Endothelial cell of umbilical vein (primary cell): ENCODE measurements at regions not wholly inside any gene's neighbourhood (a gene's known extent, or its start where the extent isn't known, plus 50 kb on each side); places are given as distances from the start of the nearest gene placed in this dataset.

Experiments used
- BruUV-seq: library from RNA; stranded (reverse); fragments of 400-500 nt; replicated peaks from 2 replicates; lab custom pipeline; 2021; lab: Mats Ljungman, UMichigan
- CTCF ChIA-PET: fragments of 300-600, 350-600 bp; sonication (Branson Sonifier 250); formaldehyde crosslinking; loops from one replicate; lab custom pipeline; 2021; ENCODE audit warnings: antibody characterized with exemption, inconsistent platforms; lab: Charles Lee
- POLR2A ChIA-PET: fragments of 300-600, 350-600 bp; sonication (Branson Sonifier 250); formaldehyde crosslinking; loops from one replicate; lab custom pipeline; 2021; ENCODE audit warnings: antibody characterized with exemption, inconsistent platforms; lab: Charles Lee
- DNase-seq: peaks from one replicate; pipeline ENCODE4 v3.0.0-alpha.2; 2011; ENCODE audit warnings: low read depth, low spot score
- FAIRE-seq: peaks from 2 replicates; lab custom pipeline; 2011; peaks lifted over from hg19 to GRCh38; lab: Jason Lieb, UNC
- H2AFZ ChIP-seq: 2 replicates; pipeline ENCODE4 v1.6.0; 2012; ENCODE audit warnings: low read depth, low read length, control low read depth, inconsistent platforms
- H3K27ac ChIP-seq: 2 replicates; pipeline ENCODE4 v1.5.1; 2011; ENCODE audit warnings: low read depth, mild to moderate bottlenecking, control low read depth, low read length, moderate library complexity; ENCODE audit not compliant: insufficient read depth
- H3K27me3 ChIP-seq, 2 experiments: 2 replicates each; pipeline versions ENCODE4 v1.6.0 to v1.6.1; 2011; ENCODE audit warnings: low read length in 2 of 2, mixed read lengths in 1 of 2; ENCODE audit not compliant: control insufficient read depth in 2 of 2, insufficient read depth in 2 of 2
- H3K36me3 ChIP-seq, 2 experiments: 2 replicates in 1 of 2; 3 replicates in 1 of 2; pipeline ENCODE4 v1.5.1; 2011; ENCODE audit warnings: low read length in 2 of 2, mild to moderate bottlenecking in 1 of 2, moderate library complexity in 1 of 2; ENCODE audit not compliant: control insufficient read depth in 2 of 2, insufficient read depth in 2 of 2; ENCODE audit errors: extremely low read depth in 1 of 2
- H3K4me1 ChIP-seq: 3 replicates; pipeline ENCODE4 v1.5.1; 2011; ENCODE audit warnings: mild to moderate bottlenecking, low read length; ENCODE audit not compliant: control insufficient read depth, insufficient read depth; ENCODE audit errors: extremely low read depth
- H3K4me2 ChIP-seq: 2 replicates; pipeline ENCODE4 v1.6.1; 2011; ENCODE audit warnings: low read length, control low read depth, mixed read lengths; ENCODE audit not compliant: insufficient read depth
- H3K4me3 ChIP-seq, 3 experiments: fragments of 200-600 bp in 1 of 3; sonication (generic), shearing (Covaris generic) in 1 of 3; replicated peaks in 1 of 3; 2 replicates each; pipeline ENCODE4 v1.5.1; 2011 to 2016; ENCODE audit warnings: control low read depth in 3 of 3, low read length in 3 of 3, mild to moderate bottlenecking in 2 of 3, inconsistent platforms in 1 of 3, low read depth in 1 of 3, moderate library complexity in 1 of 3; ENCODE audit not compliant: insufficient read depth in 1 of 3
- H3K79me2 ChIP-seq: 2 replicates; pipeline ENCODE4 v1.6.0; 2012; ENCODE audit warnings: low read length, inconsistent platforms; ENCODE audit not compliant: control insufficient read depth, insufficient read depth
- H3K9ac ChIP-seq: replicated peaks from 2 replicates; pipeline ENCODE3; 2011; ENCODE audit warnings: low read length, control low read depth; ENCODE audit not compliant: insufficient read depth; ENCODE audit errors: extremely low read depth
- H3K9me1 ChIP-seq: replicated peaks from 3 replicates; pipeline ENCODE4 v1.6.0; 2011; ENCODE audit warnings: mild to moderate bottlenecking, low read length; ENCODE audit not compliant: control insufficient read depth, insufficient read depth; ENCODE audit errors: extremely low read depth
- H3K9me3 ChIP-seq: replicated peaks from 2 replicates; pipeline ENCODE4 v1.5.1; 2012; ENCODE audit warnings: low read length, inconsistent platforms; ENCODE audit not compliant: control insufficient read depth, insufficient read depth
- H4K20me1 ChIP-seq: replicated peaks from 2 replicates; pipeline ENCODE3; 2011; ENCODE audit warnings: mild to moderate bottlenecking, low read length; ENCODE audit not compliant: control insufficient read depth, insufficient read depth; ENCODE audit errors: extremely low read depth
- GATA2 ChIP-seq: IDR thresholded peaks from 2 replicates; pipeline ENCODE4 v1.7.0; 2011; ENCODE audit warnings: low read depth, mild to moderate bottlenecking, moderate library complexity, mixed read lengths, low read length; ENCODE audit not compliant: insufficient read length, insufficient read depth
- JUN ChIP-seq: IDR thresholded peaks from 2 replicates; pipeline ENCODE4 v1.6.1; 2011; ENCODE audit warnings: borderline replicate concordance, low read depth; ENCODE audit not compliant: insufficient read length, insufficient read depth
- MAX ChIP-seq: IDR thresholded peaks from 2 replicates; pipeline ENCODE4 v1.6.1; 2011; ENCODE audit not compliant: insufficient read depth, insufficient read length
- MYC ChIP-seq: IDR thresholded peaks from one replicate; pipeline ENCODE4 v1.6.1; 2011; ENCODE audit warnings: mild to moderate bottlenecking, low read depth, low read length
- POLR2A ChIP-seq: IDR thresholded peaks from 2 replicates; pipeline ENCODE4 v1.6.1; 2012; ENCODE audit warnings: low read depth, mild to moderate bottlenecking, control low read depth, low read length
- POLR2AphosphoS5 ChIP-seq: IDR thresholded peaks from 2 replicates; pipeline ENCODE4 v1.6.1; 2012; ENCODE audit warnings: low read depth, mild to moderate bottlenecking, control low read depth, low read length, moderate library complexity; ENCODE audit not compliant: insufficient read depth
- dilution Hi-C: fragments of 300-500 bp; cut with MboI; formaldehyde crosslinking; loops from one replicate; pipeline ENCODE4 v1.15.0; 2019; ENCODE audit warnings: low sequenced_read_pairs; ENCODE audit not compliant: extremely low pct_ligation_motif_present
- intact Hi-C: fragments of 100-400 bp; cut with micrococcal nuclease; formaldehyde crosslinking; loops from one replicate; pipeline ENCODE4 v1.10.0; 2022
- TF ChIP-seq, protein P1 (sequence below), 2 donors: IDR thresholded peaks; 1 replicate in 1 of 2; 2 replicates in 1 of 2; pipeline ENCODE4 v1.5.1; 2011; ENCODE audit warnings: low read length in 2 of 2, mild to moderate bottlenecking in 2 of 2, moderate library complexity in 2 of 2, control low read depth in 1 of 2, inconsistent platforms in 1 of 2, low read depth in 1 of 2; ENCODE audit not compliant: insufficient read depth in 1 of 2; ENCODE audit errors: extremely low read depth in 1 of 2

GRCh38 chr5:114097570-114097969 lies 264.3 kb upstream of the KCNN2 start:
- no peak overlapping the region for H3K4me3 ChIP-seq
- H4K20me1 ChIP-seq: no peaks in the 10 kb centered on the region
- no TSS peak for BruUV-seq
- H3K27ac ChIP-seq: no peak overlapping the region
- no peak overlapping the region for H3K9ac ChIP-seq
- ChIA-PET CTCF (interaction anchor here (0.7 to 1.7 kb wide), 4 partner anchors 209 to 485 kb away, joined by 3 to 8 read pairs (median 4); no protein-coding TSS in a partner anchor), POLR2A (no interaction called here)
- TF ChIP-seq, protein P1, sequence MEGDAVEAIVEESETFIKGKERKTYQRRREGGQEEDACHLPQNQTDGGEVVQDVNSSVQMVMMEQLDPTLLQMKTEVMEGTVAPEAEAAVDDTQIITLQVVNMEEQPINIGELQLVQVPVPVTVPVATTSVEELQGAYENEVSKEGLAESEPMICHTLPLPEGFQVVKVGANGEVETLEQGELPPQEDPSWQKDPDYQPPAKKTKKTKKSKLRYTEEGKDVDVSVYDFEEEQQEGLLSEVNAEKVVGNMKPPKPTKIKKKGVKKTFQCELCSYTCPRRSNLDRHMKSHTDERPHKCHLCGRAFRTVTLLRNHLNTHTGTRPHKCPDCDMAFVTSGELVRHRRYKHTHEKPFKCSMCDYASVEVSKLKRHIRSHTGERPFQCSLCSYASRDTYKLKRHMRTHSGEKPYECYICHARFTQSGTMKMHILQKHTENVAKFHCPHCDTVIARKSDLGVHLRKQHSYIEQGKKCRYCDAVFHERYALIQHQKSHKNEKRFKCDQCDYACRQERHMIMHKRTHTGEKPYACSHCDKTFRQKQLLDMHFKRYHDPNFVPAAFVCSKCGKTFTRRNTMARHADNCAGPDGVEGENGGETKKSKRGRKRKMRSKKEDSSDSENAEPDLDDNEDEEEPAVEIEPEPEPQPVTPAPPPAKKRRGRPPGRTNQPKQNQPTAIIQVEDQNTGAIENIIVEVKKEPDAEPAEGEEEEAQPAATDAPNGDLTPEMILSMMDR (IDR thresholded peaks at IDR 0.05; ENCODE audit: extremely low read depth in 1 of 2, insufficient read depth in 1 of 2, low read depth in 1 of 2, low read length in 2 of 2): no peak
- TF ChIP-seq MAX: no peak
- TF ChIP-seq MYC: no peak
- no peak for TF ChIP-seq POLR2AphosphoS5
- TF ChIP-seq GATA2: no peak
- TF ChIP-seq POLR2A: no peak
- TF ChIP-seq JUN: no peak
- no peak for FAIRE-seq
- H3K9me1 ChIP-seq: no peaks in the 10 kb centered on the region
- H3K4me1 ChIP-seq: no peaks in the 10 kb centered on the region
- H3K36me3 ChIP-seq: no peaks in the 10 kb centered on the region
- no peaks in the 10 kb centered on the region for H3K9me3 ChIP-seq
- no peak overlapping the region for H3K4me2 ChIP-seq
- H3K27me3 ChIP-seq: no peaks in the 10 kb centered on the region
- no peaks in the 10 kb centered on the region for H3K79me2 ChIP-seq
- DNase-seq: no peak
- dilution Hi-C loops (no loop called here), intact Hi-C loops (no loop called here)
- H2AFZ ChIP-seq: no peak overlapping the region
